Central memory CD4-positive, alpha-beta T cell (primary cell): ENCODE measurements at regions not wholly inside any gene's neighbourhood (a gene's known extent, or its start where the extent isn't known, plus 50 kb on each side); places are given as distances from the start of the nearest gene placed in this dataset.

Experiments used
- DNase-seq: peaks from one replicate; pipeline ENCODE4 v3.0.0; 2022

- no peak for DNase-seq
Measured at GRCh38 chr1:168381850-168382249, 101.2 kb downstream of the TBX19 start.

- no peak for DNase-seq
Measured at GRCh38 chr1:168380945-168381344, 100.3 kb downstream of the TBX19 start.

GRCh38 chr1:168379104-168379860, 98.6 kb downstream of the TBX19 start:
- DNase-seq: no peak

GRCh38 chr1:168375566-168376300, 95.1 kb downstream of the TBX19 start:
- DNase-seq: no peak

GRCh38 chr1:168374566-168374965, 93.9 kb downstream of the TBX19 start:
- no peak for DNase-seq

GRCh38 chr1:168373869-168374268, 93.2 kb downstream of the TBX19 start:
- no peak for DNase-seq

GRCh38 chr1:168372861-168373371, 92.2 kb downstream of the TBX19 start:
- DNase-seq: no peak

GRCh38 chr1:168372307-168372706, 91.6 kb downstream of the TBX19 start:
- DNase-seq: no peak

- no peak for DNase-seq
Measured at GRCh38 chr1:168371477-168371876, 90.8 kb downstream of the TBX19 start.

GRCh38 chr1:168370586-168370985, 89.9 kb downstream of the TBX19 start:
- no peak for DNase-seq

GRCh38 chr1:168369655-168370054, 89.0 kb downstream of the TBX19 start:
- DNase-seq: no peak

GRCh38 chr1:168368131-168368530, 87.5 kb downstream of the TBX19 start:
- DNase-seq: no peak

- DNase-seq: peak; percentile 44
Measured at GRCh38 chr1:168365719-168366479, 85.2 kb downstream of the TBX19 start.
